ENCODE measurements at regions not wholly inside any gene's neighbourhood (a gene's known extent, or its start where the extent isn't known, plus 50 kb on each side); places are given as distances from the start of the nearest gene placed in this dataset.
"Not testable (repeated sequence)": the region's sequence is repeated elsewhere in the genome, so short reads cannot be mapped to it uniquely, and the experiment has no call there.

GRCh38 chr10:83543691-83544462, 595.4 kb upstream of the GHITM start:
- peak overlapping the region; percentile 68 for H3K27ac Mint-ChIP-seq
- H3K27me3 Mint-ChIP-seq (ENCODE audit: low read depth, poor library complexity), result no peaks in the 10 kb centered on the region
- no peak overlapping the region for H3K4me3 Mint-ChIP-seq

DNA sequence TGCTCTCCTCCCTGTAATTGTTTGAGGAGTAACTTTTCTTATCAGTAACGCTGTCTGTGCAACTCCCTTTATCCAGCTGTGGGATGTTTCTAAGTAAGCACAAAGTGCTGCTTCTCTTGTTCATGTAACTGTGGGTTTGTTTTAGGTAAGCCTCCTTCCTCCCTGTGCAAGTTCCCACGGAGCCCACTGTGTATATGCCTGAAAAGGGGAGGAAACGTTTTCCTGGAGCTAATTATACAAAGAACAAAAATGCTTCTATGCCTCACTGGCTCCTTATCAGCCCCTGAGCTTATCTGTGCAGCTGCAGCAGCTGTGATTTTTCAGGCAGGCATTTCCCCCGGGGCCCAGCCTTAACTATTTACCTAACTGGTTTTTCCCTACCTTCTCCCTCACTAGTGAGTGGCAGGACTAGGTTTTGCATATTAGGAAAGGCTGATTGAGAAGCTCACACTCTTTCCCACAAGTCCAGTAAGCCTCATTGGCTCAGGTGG, 593.4 kb upstream of the GHITM start:
- H3K4me1 Mint-ChIP-seq, result peaks cover 32% of the 10 kb centered on the region
- no peaks in the 10 kb centered on the region for H3K36me3 Mint-ChIP-seq (ENCODE audit: low read depth)
- TF ChIP-seq, protein P1, sequence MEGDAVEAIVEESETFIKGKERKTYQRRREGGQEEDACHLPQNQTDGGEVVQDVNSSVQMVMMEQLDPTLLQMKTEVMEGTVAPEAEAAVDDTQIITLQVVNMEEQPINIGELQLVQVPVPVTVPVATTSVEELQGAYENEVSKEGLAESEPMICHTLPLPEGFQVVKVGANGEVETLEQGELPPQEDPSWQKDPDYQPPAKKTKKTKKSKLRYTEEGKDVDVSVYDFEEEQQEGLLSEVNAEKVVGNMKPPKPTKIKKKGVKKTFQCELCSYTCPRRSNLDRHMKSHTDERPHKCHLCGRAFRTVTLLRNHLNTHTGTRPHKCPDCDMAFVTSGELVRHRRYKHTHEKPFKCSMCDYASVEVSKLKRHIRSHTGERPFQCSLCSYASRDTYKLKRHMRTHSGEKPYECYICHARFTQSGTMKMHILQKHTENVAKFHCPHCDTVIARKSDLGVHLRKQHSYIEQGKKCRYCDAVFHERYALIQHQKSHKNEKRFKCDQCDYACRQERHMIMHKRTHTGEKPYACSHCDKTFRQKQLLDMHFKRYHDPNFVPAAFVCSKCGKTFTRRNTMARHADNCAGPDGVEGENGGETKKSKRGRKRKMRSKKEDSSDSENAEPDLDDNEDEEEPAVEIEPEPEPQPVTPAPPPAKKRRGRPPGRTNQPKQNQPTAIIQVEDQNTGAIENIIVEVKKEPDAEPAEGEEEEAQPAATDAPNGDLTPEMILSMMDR (IDR thresholded peaks at IDR 0.05), result no peak
- H3K27ac Mint-ChIP-seq, result no peak overlapping the region
- H3K27me3 Mint-ChIP-seq (ENCODE audit: low read depth, poor library complexity), result no peaks in the 10 kb centered on the region
- H3K9me3 Mint-ChIP-seq, result no peaks in the 10 kb centered on the region
- H3K4me3 Mint-ChIP-seq, result no peak overlapping the region
- no peak for DNase-seq

More at GRCh38 chr10:83543691-83544462, 595.4 kb upstream of the GHITM start:
- H3K9me3 Mint-ChIP-seq, result no peaks in the 10 kb centered on the region
- TF ChIP-seq, protein P1 (IDR thresholded peaks at IDR 0.05), result no peak
- no peaks in the 10 kb centered on the region for H3K36me3 Mint-ChIP-seq (ENCODE audit: low read depth)
- DNase-seq, result no peak
- peaks cover 47% of the 10 kb centered on the region for H3K4me1 Mint-ChIP-seq

GRCh38 chr10:83551190-83551589, 588.1 kb upstream of the GHITM start:
- peaks cover 10% of the 10 kb centered on the region for H3K9me3 Mint-ChIP-seq
- H3K4me1 Mint-ChIP-seq; H3K36me3 Mint-ChIP-seq (ENCODE audit: low read depth); H3K27ac Mint-ChIP-seq; DNase-seq; H3K27me3 Mint-ChIP-seq (ENCODE audit: low read depth, poor library complexity); H3K4me3 Mint-ChIP-seq: not testable (repeated sequence)

- Mint-ChIP-seq H3K27ac (no peak overlapping the region), H3K27me3 (ENCODE audit: low read depth, poor library complexity) (no peaks in the 10 kb centered on the region), H3K4me3 (no peak overlapping the region), H3K9me3 (peaks cover 10% of the 10 kb centered on the region), H3K36me3 (ENCODE audit: low read depth) (peaks cover 4% of the 10 kb centered on the region), H3K4me1 (no peaks in the 10 kb centered on the region)
- TF ChIP-seq, protein P1 (IDR thresholded peaks at IDR 0.05), result no peak
- DNase-seq, result no peak
These were observed 585.9 kb upstream of the GHITM start for GRCh38 chr10:83553366-83553765.

DNA sequence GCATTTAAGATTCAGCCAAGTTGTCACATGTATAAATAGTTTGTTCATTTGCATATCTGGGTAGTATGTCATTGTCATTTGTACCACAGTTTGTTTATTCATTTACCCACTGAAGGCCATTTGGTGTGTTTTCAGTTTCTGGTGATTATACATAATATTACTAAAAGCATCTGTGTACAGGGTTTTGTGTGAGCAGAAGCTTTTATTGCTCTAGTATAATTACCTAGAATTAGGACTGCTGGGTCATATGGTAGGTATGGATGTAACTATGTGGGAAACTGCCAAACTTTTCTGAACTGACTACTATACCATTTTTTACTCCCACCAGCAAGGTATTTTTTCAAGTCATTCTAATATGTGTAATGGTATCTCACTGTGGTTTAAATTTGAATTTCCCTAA, 584.0 kb upstream of the GHITM start:
- H3K4me1 Mint-ChIP-seq, result no peaks in the 10 kb centered on the region
- H3K27me3 Mint-ChIP-seq (ENCODE audit: low read depth, poor library complexity), result no peaks in the 10 kb centered on the region
- DNase-seq, result no peak

DNA sequence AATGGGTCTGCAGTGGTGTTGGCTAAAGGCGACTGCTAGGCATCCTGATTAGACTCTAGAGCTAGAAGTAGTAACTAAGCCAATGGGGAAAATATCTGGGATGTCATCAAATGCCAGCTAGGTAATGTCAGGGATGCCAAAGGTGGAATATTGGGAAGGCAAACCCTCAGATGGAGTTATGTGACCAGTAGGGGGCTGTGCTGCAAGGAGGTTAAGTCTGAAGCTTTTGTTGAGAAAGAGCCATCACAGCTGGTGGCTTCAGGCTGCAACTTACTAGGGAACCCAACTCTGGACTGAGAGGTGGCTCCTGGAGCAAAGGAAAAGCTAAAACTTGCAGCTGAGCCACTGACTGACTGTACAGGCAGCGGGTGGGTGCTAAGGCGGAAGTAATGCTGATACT, 576.9 kb upstream of the GHITM start:
- Mint-ChIP-seq H3K27ac (no peak overlapping the region), H3K4me1 (no peaks in the 10 kb centered on the region), H3K27me3 (ENCODE audit: low read depth, poor library complexity) (peaks cover 3% of the 10 kb centered on the region), H3K36me3 (ENCODE audit: low read depth) (no peaks in the 10 kb centered on the region), H3K9me3 (no peaks in the 10 kb centered on the region), H3K4me3 (no peak overlapping the region)
- DNase-seq, result no peak
- TF ChIP-seq, protein P1 (IDR thresholded peaks at IDR 0.05), result no peak

More for the DNA sequence above, 584.0 kb upstream of the GHITM start:
- TF ChIP-seq, protein P1 (IDR thresholded peaks at IDR 0.05), result no peak
- Mint-ChIP-seq H3K36me3 (ENCODE audit: low read depth) (peaks cover 4% of the 10 kb centered on the region), H3K27ac (no peak overlapping the region), H3K4me3 (no peak overlapping the region), H3K9me3 (peaks cover 10% of the 10 kb centered on the region)
